Activated CD8-positive, alpha-beta memory T cell treated with anti-CD3 and anti-CD28 coated beads, Interleukin-2, amount 50 U/mL, for 4 hours (primary cell): ENCODE measurements at regions not wholly inside any gene's neighbourhood (a gene's known extent, or its start where the extent isn't known, plus 50 kb on each side); places are given as distances from the start of the nearest gene placed in this dataset.
"Not testable (repeated sequence)": the region's sequence is repeated elsewhere in the genome, so short reads cannot be mapped to it uniquely, and the experiment has no call there.

Experiments
- DNase-seq: peaks from one replicate; pipeline ENCODE4 v3.0.0-alpha.2; 2020

- no peak for DNase-seq
Measured at GRCh38 chr15:62416526-62416925, 251.4 kb upstream of the C2CD4B start.

GRCh38 chr15:62417439-62417838, 252.4 kb upstream of the C2CD4B start:
- DNase-seq: no peak

GRCh38 chr15:62418496-62418895, 253.4 kb upstream of the C2CD4B start:
- not testable (repeated sequence) for DNase-seq

GRCh38 chr15:62419192-62419591, 254.1 kb upstream of the C2CD4B start:
- no peak for DNase-seq

- not testable (repeated sequence) for DNase-seq
Measured at GRCh38 chr15:62420371-62420770, 255.3 kb upstream of the C2CD4B start.

GRCh38 chr15:62421289-62421688, 256.2 kb upstream of the C2CD4B start:
- no peak for DNase-seq

GRCh38 chr15:62426387-62426956, 261.4 kb upstream of the C2CD4B start:
- no peak for DNase-seq

- DNase-seq: no peak
Measured at GRCh38 chr15:62428259-62428658, 263.2 kb upstream of the C2CD4B start.

- no peak for DNase-seq
Measured at GRCh38 chr15:62428851-62429598, 263.9 kb upstream of the C2CD4B start.

GRCh38 chr15:62430056-62430455, 265.0 kb upstream of the C2CD4B start:
- no peak for DNase-seq

- no peak for DNase-seq
Measured at GRCh38 chr15:62430552-62430951, 265.5 kb upstream of the C2CD4B start.

- DNase-seq: no peak
Measured at GRCh38 chr15:62431008-62431797, 266.1 kb upstream of the C2CD4B start.

GRCh38 chr15:62431817-62432216, 266.7 kb upstream of the C2CD4B start:
- DNase-seq: no peak

- no peak for DNase-seq
Measured at GRCh38 chr15:62432702-62433398, 267.8 kb upstream of the C2CD4B start.

- no peak for DNase-seq
Measured at GRCh38 chr15:62436235-62436634, 271.1 kb upstream of the C2CD4B start.

- no peak for DNase-seq
Measured at GRCh38 chr15:62437753-62438152, 272.7 kb upstream of the C2CD4B start.

- no peak for DNase-seq
Measured at GRCh38 chr15:62439543-62440016, 274.5 kb upstream of the C2CD4B start.

GRCh38 chr15:62440362-62441105, 275.4 kb upstream of the C2CD4B start:
- DNase-seq: no peak

- DNase-seq: no peak
Measured at GRCh38 chr15:62444104-62445022, 279.3 kb upstream of the C2CD4B start.

- DNase-seq: no peak
Measured at GRCh38 chr15:62445244-62445643, 280.2 kb upstream of the C2CD4B start.

- no peak for DNase-seq
Measured at GRCh38 chr15:62446984-62447383, 281.9 kb upstream of the C2CD4B start.
